CD4-positive, alpha-beta T cell (primary cell): ENCODE measurements at regions not wholly inside any gene's neighbourhood (a gene's known extent, or its start where the extent isn't known, plus 50 kb on each side); places are given as distances from the start of the nearest gene placed in this dataset.

Experiments used
- ATAC-seq: fragments of 200-7000 bp; cut with Tn5 transposase; one replicate; pipeline ENCODE4 v1.10.0; 2022; ENCODE audit warnings: mild to moderate bottlenecking; ENCODE audit not compliant: poor library complexity
- CTCF ChIA-PET: fragments of 350-600 bp; sonication (Branson Sonifier 250); formaldehyde crosslinking; loops from one replicate; lab custom pipeline; 2021; ENCODE audit warnings: antibody characterized with exemption, inconsistent platforms; lab: Charles Lee
- POLR2A ChIA-PET: fragments of 350-600 bp; sonication (Branson Sonifier 250); formaldehyde crosslinking; loops from one replicate; lab custom pipeline; 2021; ENCODE audit warnings: antibody characterized with exemption, inconsistent platforms; lab: Charles Lee
- DNase-seq, 14 experiments: peaks; one replicate each; pipeline ENCODE4 v3.0.0-alpha.2; 2013 to 2020; ENCODE audit warnings: mixed read lengths in 2 of 14
- H3K27ac ChIP-seq, 2 donors: one replicate each; pipeline versions ENCODE4 v1.5.1 to v1.7.0; 2013; ENCODE audit warnings: low read length in 2 of 2, low read depth in 1 of 2, mild to moderate bottlenecking in 1 of 2
- H3K27me3 ChIP-seq, 2 experiments: 1 replicate in 1 of 2; 2 replicates in 1 of 2; pipeline versions ENCODE4 v1.6.1 to v1.7.0; 2013; ENCODE audit warnings: low read length in 2 of 2, control low read depth in 1 of 2, mild to moderate bottlenecking in 1 of 2, moderate library complexity in 1 of 2; ENCODE audit not compliant: insufficient read depth in 2 of 2, control insufficient read depth in 1 of 2
- H3K36me3 ChIP-seq: one replicate; pipeline ENCODE4 v1.6.1; 2013; ENCODE audit warnings: low read length, control low read depth; ENCODE audit not compliant: insufficient read depth
- H3K4me1 ChIP-seq: one replicate; pipeline ENCODE4 v1.6.1; 2013; ENCODE audit warnings: low read length, control low read depth; ENCODE audit not compliant: insufficient read depth
- H3K4me3 ChIP-seq: one replicate; pipeline ENCODE4 v1.5.1; 2013; ENCODE audit warnings: mild to moderate bottlenecking, low read length, moderate library complexity
- H3K9me3 ChIP-seq, 2 experiments: 1 replicate in 1 of 2; 2 replicates in 1 of 2; pipeline versions ENCODE4 v1.6.1 to v1.7.0; 2013; ENCODE audit warnings: low read length in 2 of 2, mild to moderate bottlenecking in 2 of 2, control low read depth in 1 of 2, moderate library complexity in 1 of 2; ENCODE audit not compliant: control insufficient read depth in 1 of 2, insufficient read depth in 1 of 2
- H3K27ac Mint-ChIP-seq: one replicate; pipeline ENCODE4 v1.8.0; 2020; ENCODE audit warnings: mixed read lengths
- H3K27me3 Mint-ChIP-seq: one replicate; pipeline ENCODE4 v1.8.0; 2021; ENCODE audit warnings: mixed read lengths
- H3K36me3 Mint-ChIP-seq: one replicate; pipeline ENCODE4 v1.8.0; 2021; ENCODE audit warnings: low read depth, mixed read lengths
- H3K4me1 Mint-ChIP-seq: one replicate; pipeline ENCODE4 v1.8.0; 2021; ENCODE audit warnings: low read depth, mixed read lengths
- H3K4me3 Mint-ChIP-seq: one replicate; pipeline ENCODE4 v1.8.0; 2020; ENCODE audit warnings: mild to moderate bottlenecking, mixed read lengths
- H3K9me3 Mint-ChIP-seq: one replicate; pipeline ENCODE4 v1.8.0; 2020; ENCODE audit warnings: mixed read lengths
- intact Hi-C, 2 experiments: fragments of 100-400 bp; cut with DNase I in 1 of 2; cut with micrococcal nuclease in 1 of 2; formaldehyde crosslinking; loops; one replicate each; pipeline versions ENCODE4 v1.15.1 to v1.9.0; 2023 to 2025; cut with DNase I, micrococcal nuclease
- TF ChIP-seq, protein P1 (sequence below): fragments of 200-600 bp; IDR thresholded peaks from one replicate; pipeline ENCODE4 v1.8.0; 2022; ENCODE audit warnings: antibody characterized with exemption, mild to moderate bottlenecking

DNA sequence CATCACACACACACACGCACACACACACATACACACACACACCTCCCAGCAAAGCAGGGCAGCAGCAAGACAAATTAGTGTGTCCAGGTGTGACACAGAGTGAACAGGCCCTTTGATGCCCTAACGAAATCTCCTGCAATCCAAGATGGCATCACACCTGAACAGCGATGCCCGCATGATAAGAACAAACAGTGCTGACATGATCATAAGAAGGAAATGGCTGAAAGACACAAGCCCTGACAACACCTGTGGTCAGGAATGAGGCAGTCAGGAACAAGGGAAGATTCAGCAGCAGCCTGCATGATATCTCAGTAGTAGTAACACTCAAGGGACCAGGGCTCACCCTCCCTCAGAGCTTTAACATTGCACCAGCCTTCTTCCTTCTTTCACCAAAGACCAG is 156.9 kb downstream of the FAXC start:
- Histone ChIP-seq H3K4me3 (no peak overlapping the region), H3K36me3 (no peaks in the 10 kb centered on the region), H3K27ac (no peak overlapping the region), H3K9me3 (no peaks in the 10 kb centered on the region), H3K4me1 (no peaks in the 10 kb centered on the region), H3K27me3 (peaks cover 0 to 4% of the 10 kb centered on the region in 2 experiments)
- intact Hi-C loops: no loop called here
- Mint-ChIP-seq H3K4me1 (no peaks in the 10 kb centered on the region), H3K27me3 (peaks cover 3% of the 10 kb centered on the region), H3K9me3 (no peaks in the 10 kb centered on the region), H3K27ac (no peak overlapping the region), H3K36me3 (no peaks in the 10 kb centered on the region), H3K4me3 (no peak overlapping the region)
- ATAC-seq: no peak
- DNase-seq: no peak
- CTCF ChIA-PET: no interaction called here
- POLR2A ChIA-PET: no interaction called here
- TF ChIP-seq, protein P1, sequence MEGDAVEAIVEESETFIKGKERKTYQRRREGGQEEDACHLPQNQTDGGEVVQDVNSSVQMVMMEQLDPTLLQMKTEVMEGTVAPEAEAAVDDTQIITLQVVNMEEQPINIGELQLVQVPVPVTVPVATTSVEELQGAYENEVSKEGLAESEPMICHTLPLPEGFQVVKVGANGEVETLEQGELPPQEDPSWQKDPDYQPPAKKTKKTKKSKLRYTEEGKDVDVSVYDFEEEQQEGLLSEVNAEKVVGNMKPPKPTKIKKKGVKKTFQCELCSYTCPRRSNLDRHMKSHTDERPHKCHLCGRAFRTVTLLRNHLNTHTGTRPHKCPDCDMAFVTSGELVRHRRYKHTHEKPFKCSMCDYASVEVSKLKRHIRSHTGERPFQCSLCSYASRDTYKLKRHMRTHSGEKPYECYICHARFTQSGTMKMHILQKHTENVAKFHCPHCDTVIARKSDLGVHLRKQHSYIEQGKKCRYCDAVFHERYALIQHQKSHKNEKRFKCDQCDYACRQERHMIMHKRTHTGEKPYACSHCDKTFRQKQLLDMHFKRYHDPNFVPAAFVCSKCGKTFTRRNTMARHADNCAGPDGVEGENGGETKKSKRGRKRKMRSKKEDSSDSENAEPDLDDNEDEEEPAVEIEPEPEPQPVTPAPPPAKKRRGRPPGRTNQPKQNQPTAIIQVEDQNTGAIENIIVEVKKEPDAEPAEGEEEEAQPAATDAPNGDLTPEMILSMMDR: no peak

DNA sequence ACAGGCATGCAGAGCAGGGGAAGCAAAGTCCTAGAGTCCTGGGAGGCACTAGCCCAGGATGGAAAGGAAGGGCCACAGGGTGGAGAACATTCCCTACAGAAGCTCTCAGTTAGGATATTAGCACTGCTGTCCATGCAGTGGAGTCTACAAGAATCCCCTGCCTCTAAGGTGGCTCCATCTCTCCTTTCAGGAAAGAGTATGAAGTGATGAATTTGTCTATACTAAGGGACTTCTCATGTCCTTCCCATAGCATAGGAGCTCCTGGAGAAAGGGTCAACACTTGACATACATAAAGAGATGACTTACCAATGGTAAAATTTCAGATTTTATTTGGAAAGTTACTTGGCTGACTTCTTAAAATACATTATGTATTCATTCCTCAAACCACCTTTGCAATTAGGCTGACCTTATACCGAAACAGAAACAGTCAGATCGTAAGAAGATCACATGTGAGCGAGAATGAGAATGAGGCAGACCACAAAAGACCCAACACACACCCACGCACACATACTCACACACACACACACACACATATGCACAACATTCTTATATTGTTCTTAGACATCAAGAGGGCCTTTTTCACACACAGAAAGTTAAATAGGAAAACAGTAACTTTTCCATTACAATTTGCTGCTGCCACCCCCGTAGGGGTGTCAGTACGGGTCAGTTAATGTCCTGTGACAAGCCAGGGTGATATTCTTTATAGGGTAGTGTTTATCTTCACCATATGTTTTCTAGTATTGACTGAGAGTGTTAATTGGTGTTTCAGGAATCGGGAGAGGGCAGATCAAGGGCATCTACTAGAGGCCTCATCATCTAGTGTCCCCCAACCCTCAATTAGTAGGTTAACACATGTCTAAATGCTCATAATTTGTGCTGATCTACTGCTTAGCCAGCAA is 159.4 kb downstream of the FAXC start:
- POLR2A ChIA-PET: no interaction called here
- Histone ChIP-seq H3K36me3 (no peaks in the 10 kb centered on the region), H3K4me1 (no peaks in the 10 kb centered on the region), H3K4me3 (no peak overlapping the region), H3K27me3 (peaks cover 0 to 4% of the 10 kb centered on the region in 2 experiments), H3K27ac (no peak overlapping the region), H3K9me3 (no peaks in the 10 kb centered on the region)
- H3K27ac Mint-ChIP-seq: no peak overlapping the region
- CTCF ChIA-PET: no interaction called here
- DNase-seq: no peak
- H3K4me1 Mint-ChIP-seq: no peaks in the 10 kb centered on the region
- H3K9me3 Mint-ChIP-seq: no peaks in the 10 kb centered on the region
- no peaks in the 10 kb centered on the region for H3K36me3 Mint-ChIP-seq
- ATAC-seq: no peak
- intact Hi-C loops: no loop called here
- H3K4me3 Mint-ChIP-seq: no peak overlapping the region
- H3K27me3 Mint-ChIP-seq: peaks cover 16% of the 10 kb centered on the region
- TF ChIP-seq, protein P1: no peak

DNA sequence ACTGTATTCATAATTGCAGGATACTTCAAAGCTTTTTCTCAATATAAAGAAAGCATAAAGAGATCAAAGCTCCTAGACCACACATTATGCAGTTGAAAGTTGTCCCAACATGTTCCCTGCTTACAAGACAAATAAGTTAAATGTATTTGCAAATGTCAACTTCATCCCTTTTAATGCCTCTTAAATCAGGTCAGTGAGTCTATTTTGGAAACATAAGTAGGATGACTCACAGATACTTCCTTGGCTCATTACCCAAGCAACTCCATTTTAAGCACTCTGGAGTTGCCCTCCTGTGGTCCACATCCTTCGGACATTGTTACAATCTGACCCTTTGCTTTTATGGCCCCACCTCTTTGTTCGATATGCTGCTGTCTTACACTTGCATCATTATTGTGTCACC is 162.0 kb downstream of the FAXC start:
- ATAC-seq (no peak), DNase-seq (no peak)
- H3K9me3 Mint-ChIP-seq: peaks cover 3% of the 10 kb centered on the region
- H3K36me3 Mint-ChIP-seq: no peaks in the 10 kb centered on the region
- ChIA-PET POLR2A (no interaction called here), CTCF (no interaction called here)
- no peaks in the 10 kb centered on the region for H3K4me1 Mint-ChIP-seq
- Histone ChIP-seq H3K4me3 (no peak overlapping the region), H3K27me3 (no peaks in the 10 kb centered on the region), H3K4me1 (no peaks in the 10 kb centered on the region), H3K36me3 (no peaks in the 10 kb centered on the region), H3K9me3 (no peaks in the 10 kb centered on the region), H3K27ac (no peak overlapping the region)
- TF ChIP-seq, protein P1: no peak
- H3K27ac Mint-ChIP-seq: no peak overlapping the region
- intact Hi-C loops: no loop called here
- H3K27me3 Mint-ChIP-seq: peaks cover 26% of the 10 kb centered on the region
- H3K4me3 Mint-ChIP-seq: no peak overlapping the region
